ENCODE measurements at regions not wholly inside any gene's neighbourhood (a gene's known extent, or its start where the extent isn't known, plus 50 kb on each side); places are given as distances from the start of the nearest gene placed in this dataset.
A peak's percentile ranks its signal among the peaks of the same experiment; 100 is the strongest.
"Not testable (repeated sequence)": the region's sequence is repeated elsewhere in the genome, so short reads cannot be mapped to it uniquely, and the experiment has no call there.

- H3K36me3 ChIP-seq (ENCODE audit: control insufficient read depth, insufficient read depth, low read length), result no peaks in the 10 kb centered on the region
- H2AFZ ChIP-seq (ENCODE audit: low read length), result no peak overlapping the region
- no peak overlapping the region for H3K4me3 ChIP-seq (replicated peaks in 1 of 4; ENCODE audit: control extremely low read depth in 1 of 4, insufficient read depth in 1 of 4, low read depth in 3 of 4, low read length in 4 of 4)
- no peaks in the 10 kb centered on the region for H3K27me3 ChIP-seq (ENCODE audit: control insufficient read depth, insufficient read depth, low read length)
- H3K9me3 ChIP-seq (ENCODE audit: control insufficient read depth, insufficient read depth, low read depth, low read length), result no peaks in the 10 kb centered on the region
- H3K4me2 ChIP-seq (ENCODE audit: extremely low read depth, insufficient read depth, low read length), result no peak overlapping the region
- H3K79me2 ChIP-seq (ENCODE audit: control insufficient read depth, insufficient read depth, low read length), result no peaks in the 10 kb centered on the region
- no peaks in the 10 kb centered on the region for H3K4me1 ChIP-seq (ENCODE audit: control insufficient read depth, extremely low read depth, insufficient read depth, low read length)
- H3K9ac ChIP-seq (ENCODE audit: insufficient read depth, low read length), result no peak overlapping the region
- peak in 1 of 2 donors; percentile 10 for DNase-seq (ENCODE audit: low read depth in 2 of 2)
- no peak overlapping the region for H3K27ac ChIP-seq (ENCODE audit: insufficient read depth, low read length)
- no peaks in the 10 kb centered on the region for H4K20me1 ChIP-seq (ENCODE audit: control insufficient read depth, extremely low read depth, insufficient read depth, low read length)
- TF ChIP-seq EZH2 (IDR thresholded peaks at IDR 0.05; ENCODE audit: low read length, missing control alignments) (no peak), CTCF (conservative IDR thresholded peaks at IDR 0.05 in 1 of 2, IDR thresholded peaks at IDR 0.05 in 1 of 2; ENCODE audit: low read depth in 1 of 2, low read length in 2 of 2) (no peak)
Measured at GRCh38 chr1:101175886-101176285, 60.9 kb upstream of the S1PR1 start.

GRCh38 chr1:101175466-101175865 lies 61.4 kb upstream of the S1PR1 start:
- no peak for DNase-seq (ENCODE audit: low read depth in 2 of 2)
- no peak overlapping the region for H2AFZ ChIP-seq (ENCODE audit: low read length)
- no peak overlapping the region for H3K4me2 ChIP-seq (ENCODE audit: extremely low read depth, insufficient read depth, low read length)
- no peak overlapping the region for H3K27ac ChIP-seq (ENCODE audit: insufficient read depth, low read length)
- no peak for TF ChIP-seq CTCF (conservative IDR thresholded peaks at IDR 0.05 in 1 of 2, IDR thresholded peaks at IDR 0.05 in 1 of 2; ENCODE audit: low read depth in 1 of 2, low read length in 2 of 2)
- no peak for TF ChIP-seq EZH2 (IDR thresholded peaks at IDR 0.05; ENCODE audit: low read length, missing control alignments)
- H3K27me3 ChIP-seq (ENCODE audit: control insufficient read depth, insufficient read depth, low read length), result no peaks in the 10 kb centered on the region
- H3K4me1 ChIP-seq (ENCODE audit: control insufficient read depth, extremely low read depth, insufficient read depth, low read length), result no peaks in the 10 kb centered on the region
- H3K36me3 ChIP-seq (ENCODE audit: control insufficient read depth, insufficient read depth, low read length), result no peaks in the 10 kb centered on the region
- no peaks in the 10 kb centered on the region for H4K20me1 ChIP-seq (ENCODE audit: control insufficient read depth, extremely low read depth, insufficient read depth, low read length)
- H3K9me3 ChIP-seq (ENCODE audit: control insufficient read depth, insufficient read depth, low read depth, low read length), result no peaks in the 10 kb centered on the region
- H3K9ac ChIP-seq (ENCODE audit: insufficient read depth, low read length), result no peak overlapping the region
- H3K79me2 ChIP-seq (ENCODE audit: control insufficient read depth, insufficient read depth, low read length), result no peaks in the 10 kb centered on the region
- H3K4me3 ChIP-seq (replicated peaks in 1 of 4; ENCODE audit: control extremely low read depth in 1 of 4, insufficient read depth in 1 of 4, low read depth in 3 of 4, low read length in 4 of 4), result no peak overlapping the region

GRCh38 chr1:101174722-101175121 lies 62.1 kb upstream of the S1PR1 start:
- no peaks in the 10 kb centered on the region for H3K9me3 ChIP-seq (ENCODE audit: control insufficient read depth, insufficient read depth, low read depth, low read length)
- H3K4me2 ChIP-seq (ENCODE audit: extremely low read depth, insufficient read depth, low read length), result no peak overlapping the region
- H3K4me3 ChIP-seq (replicated peaks in 1 of 4; ENCODE audit: control extremely low read depth in 1 of 4, insufficient read depth in 1 of 4, low read depth in 3 of 4, low read length in 4 of 4), result no peak overlapping the region
- H4K20me1 ChIP-seq (ENCODE audit: control insufficient read depth, extremely low read depth, insufficient read depth, low read length), result no peaks in the 10 kb centered on the region
- no peak overlapping the region for H2AFZ ChIP-seq (ENCODE audit: low read length)
- no peak for TF ChIP-seq CTCF (conservative IDR thresholded peaks at IDR 0.05 in 1 of 2, IDR thresholded peaks at IDR 0.05 in 1 of 2; ENCODE audit: low read depth in 1 of 2, low read length in 2 of 2)
- no peak for TF ChIP-seq EZH2 (IDR thresholded peaks at IDR 0.05; ENCODE audit: low read length, missing control alignments)
- no peaks in the 10 kb centered on the region for H3K4me1 ChIP-seq (ENCODE audit: control insufficient read depth, extremely low read depth, insufficient read depth, low read length)
- H3K27me3 ChIP-seq (ENCODE audit: control insufficient read depth, insufficient read depth, low read length), result no peaks in the 10 kb centered on the region
- H3K79me2 ChIP-seq (ENCODE audit: control insufficient read depth, insufficient read depth, low read length), result no peaks in the 10 kb centered on the region
- peak; percentile 21 to 91 for DNase-seq (ENCODE audit: low read depth in 2 of 2)
- H3K27ac ChIP-seq (ENCODE audit: insufficient read depth, low read length), result no peak overlapping the region
- H3K9ac ChIP-seq (ENCODE audit: insufficient read depth, low read length), result no peak overlapping the region
- H3K36me3 ChIP-seq (ENCODE audit: control insufficient read depth, insufficient read depth, low read length), result no peaks in the 10 kb centered on the region

GRCh38 chr1:101174298-101174697 lies 62.5 kb upstream of the S1PR1 start:
- H3K4me1 ChIP-seq (ENCODE audit: control insufficient read depth, extremely low read depth, insufficient read depth, low read length); DNase-seq (ENCODE audit: low read depth in 2 of 2); H3K9ac ChIP-seq (ENCODE audit: insufficient read depth, low read length); H3K79me2 ChIP-seq (ENCODE audit: control insufficient read depth, insufficient read depth, low read length); H4K20me1 ChIP-seq (ENCODE audit: control insufficient read depth, extremely low read depth, insufficient read depth, low read length); H2AFZ ChIP-seq (ENCODE audit: low read length); H3K4me2 ChIP-seq (ENCODE audit: extremely low read depth, insufficient read depth, low read length); H3K4me3 ChIP-seq (replicated peaks in 1 of 4; ENCODE audit: control extremely low read depth in 1 of 4, insufficient read depth in 1 of 4, low read depth in 3 of 4, low read length in 4 of 4); H3K36me3 ChIP-seq (ENCODE audit: control insufficient read depth, insufficient read depth, low read length); H3K27ac ChIP-seq (ENCODE audit: insufficient read depth, low read length); H3K9me3 ChIP-seq (ENCODE audit: control insufficient read depth, insufficient read depth, low read depth, low read length); H3K27me3 ChIP-seq (ENCODE audit: control insufficient read depth, insufficient read depth, low read length): not testable (repeated sequence)
